HG03439 (cell line): ENCODE measurements at regions not wholly inside any gene's neighbourhood (a gene's known extent, or its start where the extent isn't known, plus 50 kb on each side); places are given as distances from the start of the nearest gene placed in this dataset.

Source experiments
- ATAC-seq: cut with Tn5 transposase; IDR thresholded peaks from one replicate; pipeline ENCODE4 v1.9.1; 2021; ENCODE audit warnings: mild to moderate bottlenecking, moderate library complexity; ENCODE audit not compliant: unreplicated experiment

DNA sequence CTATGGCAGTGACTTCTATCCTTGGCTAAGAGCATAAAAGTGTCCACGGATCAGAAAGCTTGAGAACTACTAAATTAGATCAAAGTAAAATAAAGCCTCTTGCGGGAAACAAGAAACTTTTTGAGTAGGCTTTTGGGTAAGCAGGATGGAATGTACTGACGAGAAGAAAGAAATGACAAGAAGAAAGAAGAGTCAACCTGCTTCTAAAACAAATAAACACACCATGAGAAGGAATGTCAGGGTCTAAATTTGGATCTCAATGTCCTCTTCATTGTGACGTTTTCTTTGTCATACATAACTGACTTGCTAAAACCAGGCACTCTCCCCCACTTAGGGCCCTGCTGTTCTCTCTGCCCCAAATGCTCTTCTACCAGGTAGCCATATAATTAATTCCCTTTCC is 290.1 kb upstream of the PTGER4 start:
- no peak for ATAC-seq

- ATAC-seq: peak; percentile 88
Observed at GRCh38 chr5:40386289-40386688, 293.4 kb upstream of the PTGER4 start.

DNA sequence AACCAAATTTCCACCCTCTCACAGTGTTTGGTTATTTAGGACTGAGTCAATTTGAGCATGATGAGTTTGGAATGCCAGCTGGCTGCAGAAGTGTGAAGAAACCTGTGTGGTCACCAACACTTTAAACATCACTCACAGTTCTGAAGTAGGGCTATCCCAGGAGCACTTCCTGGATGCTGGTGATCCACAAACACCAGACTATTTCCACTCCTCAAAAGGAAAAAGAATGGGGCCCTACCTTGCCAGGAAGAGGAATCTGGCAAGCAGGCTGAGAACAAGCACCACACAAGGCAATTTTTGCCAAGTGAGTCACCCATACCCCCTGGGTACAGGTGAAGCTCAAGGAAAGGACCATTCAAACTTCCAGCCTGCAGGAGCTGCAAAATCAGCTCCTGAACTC is 294.2 kb upstream of the PTGER4 start:
- no peak for ATAC-seq

- no peak for ATAC-seq
Observed at GRCh38 chr5:40384782-40385390, 294.8 kb upstream of the PTGER4 start.

DNA sequence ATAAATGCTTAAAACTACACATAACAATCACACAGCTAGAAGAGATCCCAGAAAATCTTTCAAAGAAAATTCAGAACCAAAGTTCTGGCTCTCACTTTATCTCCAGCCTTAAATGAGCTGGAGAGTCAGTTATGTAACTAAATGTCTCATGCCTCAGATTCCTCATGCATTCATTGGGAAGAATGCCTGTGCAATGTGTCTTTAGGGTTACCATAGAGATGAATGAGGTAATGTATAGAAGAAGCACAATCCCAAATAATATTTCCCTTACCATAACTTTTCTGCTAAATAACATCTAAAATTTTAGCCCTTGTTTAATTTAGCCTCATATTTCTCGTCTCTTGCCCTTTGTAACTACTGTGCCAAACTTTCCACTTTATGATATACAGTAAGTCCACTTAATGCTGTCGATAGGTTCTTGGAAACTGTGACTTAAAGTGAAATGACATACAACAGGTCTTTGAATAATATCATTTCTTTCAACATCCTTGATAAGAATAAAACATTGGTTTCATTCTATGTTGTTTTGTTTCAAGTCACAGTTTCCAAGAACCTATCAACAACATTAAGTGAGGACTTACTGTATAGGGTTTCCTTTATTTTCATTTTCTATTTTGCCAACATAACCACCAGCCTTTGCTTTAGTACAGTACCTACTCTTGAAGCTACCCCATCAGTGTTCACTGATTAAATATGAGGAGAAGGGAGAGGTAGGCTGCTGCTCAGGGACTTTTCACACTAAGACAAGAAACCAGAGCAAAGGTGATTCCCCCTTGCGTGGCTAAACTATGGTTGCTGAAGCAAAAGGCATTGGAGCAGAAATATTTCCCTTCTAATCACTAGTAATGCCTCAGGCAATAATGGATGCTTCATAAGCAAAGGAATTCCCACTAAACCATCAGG is 295.7 kb upstream of the PTGER4 start:
- ATAC-seq: no peak

GRCh38 chr5:40381676-40382363 is 297.9 kb upstream of the PTGER4 start:
- no peak for ATAC-seq

DNA sequence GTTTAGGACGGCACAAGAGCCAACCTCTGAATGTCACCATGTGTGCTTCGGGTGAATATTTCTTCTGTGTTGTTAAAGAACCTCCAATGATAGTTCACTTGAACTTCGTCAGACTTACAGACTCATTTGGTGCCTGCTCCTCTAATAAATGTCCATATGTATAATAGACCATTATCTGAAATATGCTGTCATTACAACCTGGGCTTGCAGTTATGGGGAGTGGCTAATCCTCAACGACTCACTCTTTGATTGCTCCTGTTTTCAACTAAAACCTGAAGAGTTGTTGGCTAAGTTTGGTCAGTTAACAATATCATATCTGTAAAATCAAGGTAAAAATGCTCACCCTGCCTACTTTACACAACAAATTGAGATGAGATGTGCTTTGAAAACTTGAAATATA is 298.7 kb upstream of the PTGER4 start:
- no peak for ATAC-seq

- ATAC-seq: peak; percentile 45
Observed at GRCh38 chr5:40378396-40379177, 301.1 kb upstream of the PTGER4 start.

- peak; percentile 78 for ATAC-seq
Observed at GRCh38 chr5:40376566-40376965, 303.1 kb upstream of the PTGER4 start.

GRCh38 chr5:40374853-40375252 is 304.9 kb upstream of the PTGER4 start:
- no peak for ATAC-seq

DNA sequence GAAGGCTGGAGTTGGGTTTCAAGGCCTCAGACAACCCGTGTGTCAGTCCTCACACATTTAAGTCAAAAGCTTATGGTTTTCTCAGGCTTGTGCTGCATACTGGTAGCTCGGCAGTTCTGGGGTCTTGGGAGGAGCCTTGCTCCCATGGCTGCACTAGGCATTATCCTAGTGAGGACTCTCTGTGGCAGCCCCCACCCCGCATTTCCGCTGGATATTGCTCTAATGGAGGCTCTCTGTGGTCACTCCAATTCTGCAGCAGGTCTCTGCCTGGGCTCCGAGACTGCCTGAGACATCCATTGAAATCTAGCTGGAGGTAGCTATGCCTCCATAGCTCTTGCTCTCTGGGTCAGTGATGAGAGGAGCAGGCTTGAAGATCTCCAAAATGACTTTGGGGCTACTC is 311.5 kb upstream of the PTGER4 start:
- no peak for ATAC-seq

GRCh38 chr5:40367255-40367654 is 312.5 kb upstream of the PTGER4 start:
- ATAC-seq: no peak

DNA sequence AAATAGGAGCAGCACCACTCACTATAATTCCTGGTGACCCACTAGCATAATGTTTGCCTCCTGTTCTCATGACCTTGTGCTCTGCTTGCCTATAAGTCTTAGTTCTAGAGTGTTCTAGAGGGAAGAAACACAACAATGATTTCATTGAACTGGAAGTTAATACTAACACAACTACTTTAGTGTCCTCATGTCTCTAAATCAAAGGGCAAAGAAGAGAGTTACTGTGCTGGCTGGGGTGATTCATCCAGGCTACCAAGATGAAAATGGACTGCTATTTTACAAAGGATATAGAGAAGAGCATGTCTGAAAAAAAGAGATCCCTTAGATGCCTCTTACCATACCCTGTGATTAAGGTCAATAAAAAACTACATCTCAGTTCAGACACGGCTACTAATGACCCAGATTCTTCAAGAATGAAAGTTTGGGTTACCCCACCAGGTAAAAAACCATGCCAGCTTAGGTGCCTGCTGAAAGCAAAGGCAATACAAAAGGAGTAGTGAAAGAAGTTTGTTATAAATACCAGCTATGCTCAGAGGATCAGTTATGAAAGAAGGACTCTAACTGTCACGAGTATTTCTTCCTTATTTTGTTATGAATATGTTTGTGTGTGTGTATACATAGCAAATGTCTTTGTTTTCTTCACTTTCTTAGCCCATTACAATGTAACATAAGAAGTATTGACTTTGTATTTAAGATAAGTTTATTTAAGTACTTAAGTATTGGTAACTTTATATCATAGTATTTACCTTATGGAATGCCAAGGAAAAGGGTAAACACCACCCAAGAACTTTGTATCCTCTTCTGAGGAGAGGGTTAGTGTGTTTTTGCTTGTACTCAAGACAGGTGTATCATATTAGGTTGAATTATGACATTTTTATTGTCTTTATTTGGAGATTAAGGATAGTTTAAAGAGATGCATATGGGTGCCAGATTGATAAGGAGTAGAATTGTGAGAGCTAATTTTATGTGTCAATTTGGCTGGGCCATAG is 314.1 kb upstream of the PTGER4 start:
- peak; percentile 78 for ATAC-seq

GRCh38 chr5:40364441-40364840 is 315.3 kb upstream of the PTGER4 start:
- no peak for ATAC-seq

DNA sequence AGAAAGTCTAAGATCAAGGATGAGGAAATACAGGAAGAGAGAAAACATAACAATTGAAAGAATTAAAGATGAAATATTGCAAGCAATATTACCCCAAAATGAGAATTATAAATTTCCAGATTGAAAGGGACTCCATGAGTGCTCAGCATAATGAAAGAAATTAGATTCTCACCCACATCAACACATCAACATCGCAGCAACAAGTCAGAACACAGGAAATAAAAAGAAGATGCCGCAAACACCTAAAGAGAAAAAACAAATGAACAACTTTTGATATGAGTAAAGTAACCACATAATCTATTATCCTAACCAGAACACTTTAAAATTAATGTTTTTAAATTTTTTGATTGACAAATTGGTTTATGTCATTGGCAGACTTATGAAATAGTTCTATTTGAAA is 318.3 kb upstream of the PTGER4 start:
- ATAC-seq: no peak

DNA sequence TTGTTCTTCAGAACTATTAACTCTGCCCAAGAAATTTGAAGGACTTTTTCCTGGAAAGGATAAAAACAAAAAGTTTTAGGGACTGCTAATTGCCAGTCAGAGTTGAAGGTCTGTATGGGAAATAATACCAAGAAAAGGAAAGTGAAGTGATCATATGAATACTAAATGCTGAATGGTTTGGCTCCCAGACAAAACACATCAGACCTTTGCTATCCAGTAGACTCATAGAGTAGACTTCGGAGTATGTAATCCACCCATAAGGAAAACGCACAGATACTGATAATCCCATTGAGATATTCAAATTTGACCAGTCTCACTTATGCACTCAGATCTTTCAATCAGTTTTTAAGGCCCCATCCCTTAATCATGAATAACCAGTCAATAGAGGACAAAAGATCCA is 319.0 kb upstream of the PTGER4 start:
- ATAC-seq: no peak

DNA sequence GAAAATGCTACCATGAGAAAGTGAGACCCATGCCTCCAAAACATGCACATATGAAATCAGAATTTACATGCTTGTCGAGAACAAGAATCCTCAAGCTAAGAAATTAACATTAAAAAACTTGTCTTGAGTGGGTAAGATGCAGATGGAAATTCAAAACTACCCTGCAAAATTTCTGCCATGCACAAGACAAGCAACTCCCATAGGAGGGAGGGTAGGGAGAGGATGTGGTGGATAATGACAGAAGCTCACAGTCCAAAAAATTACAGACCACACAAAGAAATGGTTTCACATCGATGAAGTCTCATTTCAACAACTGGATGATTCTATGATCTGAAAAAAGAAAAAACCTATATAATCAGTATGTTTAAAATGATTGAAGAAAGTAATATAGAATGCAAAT is 319.9 kb upstream of the PTGER4 start:
- no peak for ATAC-seq

- ATAC-seq: no peak
Observed at GRCh38 chr5:40359093-40359492, 320.6 kb upstream of the PTGER4 start.

DNA sequence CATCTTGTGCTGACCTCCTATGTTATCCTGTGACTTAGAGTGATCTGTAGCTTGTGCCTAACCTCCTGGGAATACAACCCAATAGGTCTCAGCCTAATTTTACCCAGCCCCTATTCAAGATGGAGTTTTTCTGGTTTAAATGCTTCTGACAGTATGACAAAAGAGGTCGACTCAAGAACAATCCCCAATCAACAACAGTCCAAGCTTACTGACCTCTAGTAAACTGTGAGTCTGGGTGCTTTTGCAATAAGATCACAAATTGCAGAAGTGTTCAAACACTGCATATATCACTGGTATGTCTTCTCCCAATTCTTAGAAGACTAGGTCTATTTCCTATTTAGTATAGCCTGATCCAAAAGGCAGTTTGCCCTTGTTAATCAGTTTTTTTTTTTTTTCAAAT is 323.5 kb upstream of the PTGER4 start:
- no peak for ATAC-seq

GRCh38 chr5:40355846-40356245 is 323.9 kb upstream of the PTGER4 start:
- no peak for ATAC-seq
